IMR-90 (cell line): ENCODE measurements at regions not wholly inside any gene's neighbourhood (a gene's known extent, or its start where the extent isn't known, plus 50 kb on each side); places are given as distances from the start of the nearest gene placed in this dataset.

Source experiments
- ATAC-seq: fragments of 200-7000 bp; cut with Tn5 transposase; 2 replicates; pipeline ENCODE4 v1.9.1; 2020; ENCODE audit warnings: low read depth, mild to moderate bottlenecking, moderate library complexity
- BruUV-seq: library from RNA; stranded (reverse); fragments of 400-500 nt; replicated peaks from 2 replicates; lab custom pipeline; 2021; lab: Mats Ljungman, UMichigan
- CTCF ChIA-PET: fragments of 300-600 bp; formaldehyde crosslinking; extraction: SDS; loops from one replicate; lab custom pipeline; 2021; ENCODE audit warnings: antibody characterized with exemption; lab: Yijun Ruan, JAX
- POLR2A ChIA-PET: fragments of 300-600 bp; sonication (Branson Sonifier 250); formaldehyde crosslinking; loops from one replicate; lab custom pipeline; 2022; ENCODE audit warnings: antibody characterized with exemption; ENCODE audit not compliant: unreplicated experiment; lab: Charles Lee
- DNase-seq: peaks from one replicate; pipeline ENCODE4 v3.0.0; 2013
- H2AFZ ChIP-seq: replicated peaks from 2 replicates; pipeline ENCODE3; 2013; ENCODE audit warnings: low read length, mild to moderate bottlenecking; ENCODE audit not compliant: poor library complexity
- H2AK5ac ChIP-seq: 2 replicates; pipeline ENCODE4 v1.6.1; 2013; ENCODE audit warnings: low read depth, low read length, inconsistent platforms
- H2AK9ac ChIP-seq: replicated peaks from 2 replicates; pipeline ENCODE3; 2013; ENCODE audit warnings: mild to moderate bottlenecking, low read depth, low read length, moderate library complexity; ENCODE audit not compliant: poor library complexity
- H2BK120ac ChIP-seq: 2 replicates; pipeline ENCODE4 v1.6.1; 2013; ENCODE audit warnings: low read depth, low read length, inconsistent platforms
- H2BK15ac ChIP-seq: 3 replicates; pipeline ENCODE4 v1.6.1; 2013; ENCODE audit warnings: low read depth, low read length, inconsistent platforms
- H2BK20ac ChIP-seq: 2 replicates; pipeline ENCODE4 v1.6.1; 2013; ENCODE audit warnings: low read depth, mild to moderate bottlenecking, inconsistent platforms, low read length, moderate library complexity
- H2BK5ac ChIP-seq: 2 replicates; pipeline ENCODE4 v1.6.1; 2013; ENCODE audit warnings: mild to moderate bottlenecking, low read depth, low read length, inconsistent platforms; ENCODE audit not compliant: poor library complexity, severe bottlenecking
- H3K14ac ChIP-seq: replicated peaks from 2 replicates; pipeline ENCODE4 v1.6.1; 2013; ENCODE audit warnings: low read depth, low read length, inconsistent platforms
- H3K18ac ChIP-seq: 2 replicates; pipeline ENCODE4 v1.6.1; 2013; ENCODE audit warnings: low read depth, low read length, control low read depth
- H3K23ac ChIP-seq: 2 replicates; pipeline ENCODE4 v1.6.1; 2013; ENCODE audit warnings: low read depth, low read length, inconsistent platforms
- H3K27ac ChIP-seq: 2 replicates; pipeline ENCODE4 v1.5.1; 2013; ENCODE audit warnings: mild to moderate bottlenecking, control low read depth, low read length; ENCODE audit not compliant: insufficient read depth
- H3K27me3 ChIP-seq: 2 replicates; pipeline ENCODE4 v1.6.1; 2013; ENCODE audit warnings: low read length; ENCODE audit not compliant: control insufficient read depth, insufficient read depth
- H3K36me3 ChIP-seq: 2 replicates; pipeline ENCODE4 v1.6.1; 2013; ENCODE audit warnings: low read length, mixed read lengths; ENCODE audit not compliant: control insufficient read depth, insufficient read depth
- H3K4ac ChIP-seq: 2 replicates; pipeline ENCODE4 v1.6.1; 2013; ENCODE audit warnings: low read depth, low read length, inconsistent platforms
- H3K4me1 ChIP-seq: 2 replicates; pipeline ENCODE4 v1.6.1; 2013; ENCODE audit warnings: low read length, mixed read lengths; ENCODE audit not compliant: control insufficient read depth, insufficient read depth
- H3K4me2 ChIP-seq: 2 replicates; pipeline ENCODE4 v1.6.1; 2013; ENCODE audit warnings: low read depth, mild to moderate bottlenecking, control low read depth, low read length, moderate library complexity
- H3K4me3 ChIP-seq: 2 replicates; pipeline ENCODE4 v1.5.1; 2013; ENCODE audit warnings: low read depth, mild to moderate bottlenecking, control low read depth, low read length, moderate library complexity; ENCODE audit not compliant: insufficient read depth
- H3K56ac ChIP-seq: 2 replicates; pipeline ENCODE4 v1.6.1; 2013; ENCODE audit warnings: low read length, inconsistent platforms; ENCODE audit not compliant: insufficient read depth; ENCODE audit errors: extremely low read depth
- H3K79me1 ChIP-seq, 2 experiments: 2 replicates each; pipeline ENCODE4 v1.6.1; 2013; ENCODE audit warnings: low read length in 2 of 2, inconsistent platforms in 1 of 2, low read depth in 1 of 2
- H3K9ac ChIP-seq: 2 replicates; pipeline ENCODE4 v1.6.1; 2013; ENCODE audit warnings: low read depth, low read length, control low read depth
- H3K9me1 ChIP-seq: 2 replicates; pipeline ENCODE4 v1.6.1; 2013; ENCODE audit warnings: low read length, inconsistent platforms; ENCODE audit not compliant: insufficient read depth
- H3K9me3 ChIP-seq: 2 replicates; pipeline ENCODE4 v1.6.1; 2013; ENCODE audit warnings: low read length; ENCODE audit not compliant: control insufficient read depth, insufficient read depth
- H4K20me1 ChIP-seq: 2 replicates; pipeline ENCODE4 v1.6.1; 2013; ENCODE audit warnings: low read length, inconsistent platforms; ENCODE audit not compliant: insufficient read depth
- H4K5ac ChIP-seq: 2 replicates; pipeline ENCODE4 v1.6.1; 2013; ENCODE audit warnings: mild to moderate bottlenecking, low read depth, low read length, control low read depth
- H4K8ac ChIP-seq, 2 experiments: 2 replicates each; pipeline ENCODE4 v1.6.1; 2013; ENCODE audit warnings: low read depth in 2 of 2, low read length in 2 of 2, control low read depth in 1 of 2, inconsistent platforms in 1 of 2
- H4K91ac ChIP-seq: 2 replicates; pipeline ENCODE4 v1.6.1; 2013; ENCODE audit warnings: low read depth, low read length, inconsistent platforms; ENCODE audit not compliant: insufficient read depth
- BHLHE40 ChIP-seq: fragments of 150-350 bp; IDR thresholded peaks from 2 replicates; pipeline ENCODE4 v1.6.1; 2016; ENCODE audit warnings: mild to moderate bottlenecking, low read depth, low read length
- CEBPB ChIP-seq: IDR thresholded peaks from 2 replicates; pipeline ENCODE4 v1.6.1; 2012; ENCODE audit warnings: low read depth, low read length, improper control_type of control experiment
- CHD1 ChIP-seq: IDR thresholded peaks from 2 replicates; pipeline ENCODE4 v1.6.1; 2012; ENCODE audit warnings: low read depth, low read length, improper control_type of control experiment
- FOS ChIP-seq: fragments of 150-350 bp; IDR thresholded peaks from 2 replicates; pipeline ENCODE4 v1.6.1; 2016; ENCODE audit warnings: low read depth, low read length
- MAFK ChIP-seq: IDR thresholded peaks from 2 replicates; pipeline ENCODE4 v1.6.1; 2012; ENCODE audit warnings: low read depth, low read length, improper control_type of control experiment
- MAZ ChIP-seq: IDR thresholded peaks from 2 replicates; pipeline ENCODE4 v1.6.1; 2012; ENCODE audit warnings: low read depth, mild to moderate bottlenecking, low read length, improper control_type of control experiment, moderate library complexity, borderline replicate concordance
- MXI1 ChIP-seq: IDR thresholded peaks from 2 replicates; pipeline ENCODE4 v1.6.1; 2012; ENCODE audit warnings: low read depth, mild to moderate bottlenecking, low read length, moderate library complexity, borderline replicate concordance
- NFE2L2 ChIP-seq: fragments of 150-350 bp; IDR thresholded peaks from 2 replicates; pipeline ENCODE4 v1.6.1; 2016; ENCODE audit warnings: low read depth, mild to moderate bottlenecking, low read length
- POLR2A ChIP-seq: IDR thresholded peaks from 2 replicates; pipeline ENCODE4 v1.6.1; 2012; ENCODE audit warnings: mild to moderate bottlenecking, low read depth, low read length
- RAD21 ChIP-seq: IDR thresholded peaks from 2 replicates; pipeline ENCODE4 v1.6.1; 2012; ENCODE audit warnings: low read length, improper control_type of control experiment
- RCOR1 ChIP-seq: IDR thresholded peaks from 2 replicates; pipeline ENCODE4 v1.6.1; 2012; ENCODE audit warnings: mild to moderate bottlenecking, low read length, improper control_type of control experiment; ENCODE audit not compliant: insufficient replicate concordance
- RFX5 ChIP-seq: IDR thresholded peaks from 2 replicates; pipeline ENCODE4 v1.8.0; 2012; ENCODE audit warnings: low read depth, mild to moderate bottlenecking, low read length, moderate library complexity
- SMC3 ChIP-seq: fragments of 150-350 bp; IDR thresholded peaks from 2 replicates; pipeline ENCODE4 v1.6.1; 2016; ENCODE audit warnings: low read depth, mild to moderate bottlenecking, antibody characterized with exemption, low read length, moderate library complexity
- WGBS, 2 experiments: methylation state at CpG; one replicate each; pipeline versions ENCODE4 v1.1.5 to v1.1.7; 2013; ENCODE audit warnings: missing lambda C conversion rate in 2 of 2; ENCODE audit not compliant: insufficient read length in 1 of 2; ENCODE audit errors: extremely low coverage in 2 of 2; 5-methylcytosine and 5-hydroxymethylcytosine counted together
- dilution Hi-C: fragments of 300-500 bp; cut with HindIII; formaldehyde crosslinking; loops from one replicate; pipeline ENCODE4 v1.14.3; 2018; ENCODE audit warnings: low sequenced_read_pairs; ENCODE audit not compliant: unreplicated experiment
- in situ Hi-C: fragments of 300-500 bp; cut with MboI; formaldehyde crosslinking; loops from 3 replicates; pipeline ENCODE4 v1.14.3; 2019; ENCODE audit warnings: low sequenced_read_pairs, inconsistent platforms, mixed read lengths
- intact Hi-C: fragments of 100-400 bp; cut with micrococcal nuclease; formaldehyde crosslinking; loops from 2 replicates; pipeline ENCODE4 v1.10.0; 2022
- TF ChIP-seq, protein P1 (sequence below): fragments of 150-350 bp; IDR thresholded peaks from 2 replicates; pipeline ENCODE4 v1.6.1; 2016; ENCODE audit warnings: low read depth, mild to moderate bottlenecking, low read length, moderate library complexity, borderline replicate concordance
- TF ChIP-seq, protein P2 (sequence below): conservative IDR thresholded peaks from 2 replicates; pipeline ENCODE4 v1.5.1; 2012; ENCODE audit warnings: mild to moderate bottlenecking, low read depth, low read length, improper control_type of control experiment
- TF ChIP-seq, protein P3 (sequence below): fragments of 150-350 bp; IDR thresholded peaks from 2 replicates; pipeline ENCODE4 v1.6.1; 2017; ENCODE audit warnings: mild to moderate bottlenecking, antibody characterized with exemption, low read length, low read depth

DNA sequence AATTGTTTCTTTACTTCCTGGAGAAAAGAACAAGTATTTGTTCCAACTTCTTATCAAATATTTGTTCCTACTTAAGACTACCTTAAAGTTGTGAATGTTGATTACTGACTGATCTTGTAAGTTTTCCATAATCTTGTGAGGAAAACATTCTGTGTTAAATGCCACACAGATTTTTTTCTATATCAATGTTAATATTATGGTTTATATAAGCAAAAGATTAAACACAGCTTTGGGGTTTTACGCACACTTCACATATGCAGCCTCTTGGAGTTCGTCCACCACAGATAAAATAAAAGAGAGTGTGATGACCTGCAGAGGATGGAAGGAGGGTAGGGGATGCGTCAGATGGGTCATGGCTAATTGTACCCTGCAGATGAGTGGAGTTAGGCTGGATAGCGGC is 780.0 kb upstream of the SALL3 start:
- TF ChIP-seq FOS (no peak), MAFK (no peak), MXI1 (no peak), CEBPB (no peak), BHLHE40 (no peak), NFE2L2 (no peak), SMC3 (no peak), RCOR1 (no peak), RFX5 (no peak), MAZ (no peak), RAD21 (no peak), POLR2A (no peak), CHD1 (no peak)
- TF ChIP-seq, protein P1, sequence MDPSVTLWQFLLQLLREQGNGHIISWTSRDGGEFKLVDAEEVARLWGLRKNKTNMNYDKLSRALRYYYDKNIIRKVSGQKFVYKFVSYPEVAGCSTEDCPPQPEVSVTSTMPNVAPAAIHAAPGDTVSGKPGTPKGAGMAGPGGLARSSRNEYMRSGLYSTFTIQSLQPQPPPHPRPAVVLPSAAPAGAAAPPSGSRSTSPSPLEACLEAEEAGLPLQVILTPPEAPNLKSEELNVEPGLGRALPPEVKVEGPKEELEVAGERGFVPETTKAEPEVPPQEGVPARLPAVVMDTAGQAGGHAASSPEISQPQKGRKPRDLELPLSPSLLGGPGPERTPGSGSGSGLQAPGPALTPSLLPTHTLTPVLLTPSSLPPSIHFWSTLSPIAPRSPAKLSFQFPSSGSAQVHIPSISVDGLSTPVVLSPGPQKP = no peak
- TF ChIP-seq, protein P2, sequence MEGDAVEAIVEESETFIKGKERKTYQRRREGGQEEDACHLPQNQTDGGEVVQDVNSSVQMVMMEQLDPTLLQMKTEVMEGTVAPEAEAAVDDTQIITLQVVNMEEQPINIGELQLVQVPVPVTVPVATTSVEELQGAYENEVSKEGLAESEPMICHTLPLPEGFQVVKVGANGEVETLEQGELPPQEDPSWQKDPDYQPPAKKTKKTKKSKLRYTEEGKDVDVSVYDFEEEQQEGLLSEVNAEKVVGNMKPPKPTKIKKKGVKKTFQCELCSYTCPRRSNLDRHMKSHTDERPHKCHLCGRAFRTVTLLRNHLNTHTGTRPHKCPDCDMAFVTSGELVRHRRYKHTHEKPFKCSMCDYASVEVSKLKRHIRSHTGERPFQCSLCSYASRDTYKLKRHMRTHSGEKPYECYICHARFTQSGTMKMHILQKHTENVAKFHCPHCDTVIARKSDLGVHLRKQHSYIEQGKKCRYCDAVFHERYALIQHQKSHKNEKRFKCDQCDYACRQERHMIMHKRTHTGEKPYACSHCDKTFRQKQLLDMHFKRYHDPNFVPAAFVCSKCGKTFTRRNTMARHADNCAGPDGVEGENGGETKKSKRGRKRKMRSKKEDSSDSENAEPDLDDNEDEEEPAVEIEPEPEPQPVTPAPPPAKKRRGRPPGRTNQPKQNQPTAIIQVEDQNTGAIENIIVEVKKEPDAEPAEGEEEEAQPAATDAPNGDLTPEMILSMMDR = no peak
- TF ChIP-seq, protein P3, sequence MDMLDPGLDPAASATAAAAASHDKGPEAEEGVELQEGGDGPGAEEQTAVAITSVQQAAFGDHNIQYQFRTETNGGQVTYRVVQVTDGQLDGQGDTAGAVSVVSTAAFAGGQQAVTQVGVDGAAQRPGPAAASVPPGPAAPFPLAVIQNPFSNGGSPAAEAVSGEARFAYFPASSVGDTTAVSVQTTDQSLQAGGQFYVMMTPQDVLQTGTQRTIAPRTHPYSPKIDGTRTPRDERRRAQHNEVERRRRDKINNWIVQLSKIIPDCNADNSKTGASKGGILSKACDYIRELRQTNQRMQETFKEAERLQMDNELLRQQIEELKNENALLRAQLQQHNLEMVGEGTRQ = no peak
- no peak overlapping the region for H2BK20ac ChIP-seq
- in situ Hi-C loops (no loop called here), intact Hi-C loops (no loop called here), dilution Hi-C loops (no loop called here)
- no peak overlapping the region for H3K4me2 ChIP-seq
- H3K9me1 ChIP-seq = no peaks in the 10 kb centered on the region
- no peak overlapping the region for H2BK5ac ChIP-seq
- CTCF ChIA-PET = no interaction called here
- H4K20me1 ChIP-seq = no peaks in the 10 kb centered on the region
- H3K18ac ChIP-seq = no peak overlapping the region
- H3K27me3 ChIP-seq = no peaks in the 10 kb centered on the region
- no peak overlapping the region for H3K14ac ChIP-seq
- no peak overlapping the region for H3K4me3 ChIP-seq
- POLR2A ChIA-PET = no interaction called here
- no peaks in the 10 kb centered on the region for H3K79me1 ChIP-seq
- H4K5ac ChIP-seq = no peak overlapping the region
- H2BK15ac ChIP-seq = no peak overlapping the region
- ATAC-seq (no peak), DNase-seq (no peak)
- no peak overlapping the region for H3K23ac ChIP-seq
- H2AK9ac ChIP-seq = no peak overlapping the region
- H3K36me3 ChIP-seq = no peaks in the 10 kb centered on the region
- no peak overlapping the region for H3K56ac ChIP-seq
- no peak overlapping the region for H3K4ac ChIP-seq
- no peak overlapping the region for H4K8ac ChIP-seq
- H3K4me1 ChIP-seq = no peaks in the 10 kb centered on the region
- no CpG with 5 or more reads among the region's 4 CpGs for WGBS, 2 experiments
- BruUV-seq = no TSS peak
- no peak overlapping the region for H2BK120ac ChIP-seq
- no peak overlapping the region for H4K91ac ChIP-seq
- H3K9ac ChIP-seq = no peak overlapping the region
- H2AFZ ChIP-seq = no peak overlapping the region
- no peak overlapping the region for H2AK5ac ChIP-seq
- H3K9me3 ChIP-seq = peaks cover 25% of the 10 kb centered on the region
- H3K27ac ChIP-seq = no peak overlapping the region
